Pancreas (tissue), 10 donors: ENCODE measurements at regions not wholly inside any gene's neighbourhood (a gene's known extent, or its start where the extent isn't known, plus 50 kb on each side); places are given as distances from the start of the nearest gene placed in this dataset.
"Not testable (repeated sequence)": the region's sequence is repeated elsewhere in the genome, so short reads cannot be mapped to it uniquely, and the experiment has no call there.

ENCODE experiments used
- ATAC-seq, 4 donors: fragments of 200-7000 bp; cut with Tn5 transposase; one replicate each; pipeline versions ENCODE4 v1.8.0 to v1.9.1; 2020; ENCODE audit warnings: mild to moderate bottlenecking in 4 of 4, moderate library complexity in 4 of 4
- DNase-seq, 6 donors: peaks; one replicate each; pipeline ENCODE4 v3.0.0-alpha.2; 2020
- FAIRE-seq: peaks from 2 replicates; lab custom pipeline; 2012; peaks lifted over from hg19 to GRCh38; lab: Jason Lieb, UNC
- H3K27ac ChIP-seq, 4 donors: fragments of 200-600 bp; sonication (generic); 1 replicate in 3 of 4; 2 replicates in 1 of 4; pipeline versions ENCODE4 v1.5.0 to v1.8.0; 2020
- H3K27me3 ChIP-seq, 4 donors: fragments of 200-600 bp; one replicate each; pipeline ENCODE4 v1.8.0; 2021
- H3K36me3 ChIP-seq, 3 donors: fragments of 200-600 bp; sonication (generic) in 1 of 3; one replicate each; pipeline versions ENCODE4 v1.5.0 to v1.8.0; 2020 to 2021
- H3K4me1 ChIP-seq, 3 donors: fragments of 200-600 bp; one replicate each; pipeline ENCODE4 v1.8.0; 2021
- H3K4me3 ChIP-seq, 4 donors: fragments of 200-600 bp; sonication (generic) in 2 of 4; one replicate each; pipeline versions ENCODE4 v1.5.0 to v1.8.0; 2020 to 2021
- H3K9me3 ChIP-seq, 4 donors: fragments of 200-600 bp; one replicate each; pipeline ENCODE4 v1.8.0; 2021
- WGBS, 2 donors: extraction: QIAGEN DNeasy Blood & Tissue Kit; methylation state at CpG; one replicate each; pipeline ENCODE4 v1.1.7; 2013; 5-methylcytosine and 5-hydroxymethylcytosine counted together
- intact Hi-C, 3 donors: fragments of 100-400 bp; cut with DNase I; formaldehyde crosslinking; loops; one replicate each; pipeline versions ENCODE4 v1.11.1 to v1.14.2; 2022
- TF ChIP-seq, protein P1 (sequence below), 4 donors: fragments of 200-600 bp; sonication (generic) in 3 of 4; IDR thresholded peaks; one replicate each; pipeline versions ENCODE4 v1.5.0 to v1.8.0; 2021; ENCODE audit warnings: antibody characterized with exemption in 4 of 4
- donor health status: healthy with polysubstance abuse.
- donor health status: DM: no; HTN: no; CAD: no; lungs with moderate emphysema.
- donor health status: DM: no; HTN: no; CAD: no.
- donor health status: control.
- donor health status: control.
- donor health status: Bipolar disorder and iron deficiency.
- donor health status: DM: yes; HTN: yes; CAD: no.
- donor health status: DM: no; HTN: no; CAD: no.
- donor health status: DM: no; HTN: no; CAD: no.
- donor health status: DM: yes; HTN: yes; CAD: no.

DNA sequence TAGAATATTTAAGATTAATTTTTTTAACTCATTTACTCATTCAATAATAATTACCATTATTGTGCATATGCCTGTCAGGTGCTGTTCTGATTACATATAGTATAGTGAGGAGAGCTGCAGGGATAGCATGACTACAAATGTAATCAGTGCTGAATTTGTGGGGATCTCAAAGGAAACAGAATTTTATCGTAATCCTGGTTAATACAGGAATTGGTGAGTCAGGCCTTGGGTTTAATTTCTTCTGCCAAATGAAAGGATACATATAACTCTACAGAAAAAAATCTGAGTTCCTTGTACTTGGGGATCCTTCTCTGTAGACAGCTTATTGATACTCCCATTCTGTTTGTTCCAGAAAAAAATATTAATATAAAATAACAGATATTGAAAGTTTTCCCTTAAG, 297.2 kb downstream of the GJA1 start:
- 38 to 78% methylated on average over 1 of the region's 1 CpG for WGBS, 2 donors
- TF ChIP-seq, protein P1, sequence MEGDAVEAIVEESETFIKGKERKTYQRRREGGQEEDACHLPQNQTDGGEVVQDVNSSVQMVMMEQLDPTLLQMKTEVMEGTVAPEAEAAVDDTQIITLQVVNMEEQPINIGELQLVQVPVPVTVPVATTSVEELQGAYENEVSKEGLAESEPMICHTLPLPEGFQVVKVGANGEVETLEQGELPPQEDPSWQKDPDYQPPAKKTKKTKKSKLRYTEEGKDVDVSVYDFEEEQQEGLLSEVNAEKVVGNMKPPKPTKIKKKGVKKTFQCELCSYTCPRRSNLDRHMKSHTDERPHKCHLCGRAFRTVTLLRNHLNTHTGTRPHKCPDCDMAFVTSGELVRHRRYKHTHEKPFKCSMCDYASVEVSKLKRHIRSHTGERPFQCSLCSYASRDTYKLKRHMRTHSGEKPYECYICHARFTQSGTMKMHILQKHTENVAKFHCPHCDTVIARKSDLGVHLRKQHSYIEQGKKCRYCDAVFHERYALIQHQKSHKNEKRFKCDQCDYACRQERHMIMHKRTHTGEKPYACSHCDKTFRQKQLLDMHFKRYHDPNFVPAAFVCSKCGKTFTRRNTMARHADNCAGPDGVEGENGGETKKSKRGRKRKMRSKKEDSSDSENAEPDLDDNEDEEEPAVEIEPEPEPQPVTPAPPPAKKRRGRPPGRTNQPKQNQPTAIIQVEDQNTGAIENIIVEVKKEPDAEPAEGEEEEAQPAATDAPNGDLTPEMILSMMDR (IDR thresholded peaks at IDR 0.05) = no peak
- Histone ChIP-seq H3K4me3 (no peak overlapping the region), H3K36me3 (no peaks in the 10 kb centered on the region), H3K9me3 (no peaks in the 10 kb centered on the region), H3K4me1 (no peaks in the 10 kb centered on the region), H3K27ac (no peak overlapping the region), H3K27me3 (no peaks in the 10 kb centered on the region)
- DNase-seq = no peak
- no peak for ATAC-seq
- intact Hi-C loops = no loop called here
- FAIRE-seq = no peak

DNA sequence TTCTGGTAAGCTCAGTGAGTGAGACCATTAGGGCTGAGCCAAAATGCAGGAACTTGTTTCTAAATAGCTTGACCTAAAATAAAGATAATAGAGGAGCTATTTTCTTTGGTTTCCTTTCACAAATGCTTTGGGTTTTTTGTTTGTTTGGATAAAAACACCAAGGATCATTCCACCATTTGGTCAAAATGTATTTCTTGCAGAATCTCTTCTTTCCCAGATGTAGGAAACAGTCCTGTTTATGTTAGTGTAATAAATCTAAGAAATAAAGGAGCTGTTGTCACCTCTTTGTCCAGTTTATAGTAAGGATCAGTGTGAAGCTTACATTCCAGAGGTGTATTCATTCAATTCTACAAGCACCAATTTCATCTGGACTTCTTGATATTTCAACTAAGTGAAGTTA, 297.8 kb downstream of the GJA1 start:
- Histone ChIP-seq H3K9me3 (no peaks in the 10 kb centered on the region), H3K36me3 (no peaks in the 10 kb centered on the region), H3K27me3 (no peaks in the 10 kb centered on the region), H3K27ac (no peak overlapping the region), H3K4me1 (no peaks in the 10 kb centered on the region), H3K4me3 (no peak overlapping the region)
- FAIRE-seq (no peak), DNase-seq (no peak), ATAC-seq (no peak)
- intact Hi-C loops = no loop called here
- TF ChIP-seq, protein P1 (IDR thresholded peaks at IDR 0.05) = no peak

DNA sequence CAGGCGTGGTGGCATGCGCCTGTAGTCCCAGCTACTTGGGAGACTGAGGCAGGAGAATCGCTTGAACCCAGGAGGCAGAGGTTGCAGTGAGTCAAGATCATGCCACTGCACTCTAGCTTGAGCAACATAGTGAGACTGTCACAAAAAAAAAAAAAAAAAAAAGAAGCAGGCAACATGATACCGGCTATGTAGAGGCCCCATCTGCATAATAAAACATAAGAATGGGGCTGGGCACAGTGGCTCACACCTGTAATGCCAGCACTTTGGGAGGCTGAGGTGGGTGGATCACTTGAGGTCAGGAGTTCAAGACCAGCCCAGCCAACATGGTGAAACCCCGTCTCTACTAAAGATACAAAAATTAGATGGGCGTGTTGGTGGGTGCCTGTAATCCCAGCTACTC, 304.7 kb downstream of the GJA1 start:
- H3K27ac ChIP-seq, H3K4me3 ChIP-seq, H3K9me3 ChIP-seq, DNase-seq, FAIRE-seq, H3K36me3 ChIP-seq, intact Hi-C loops, ATAC-seq, H3K4me1 ChIP-seq, H3K27me3 ChIP-seq: not testable (repeated sequence)
- 84 to 92% methylated on average over 6 of the region's 6 CpGs for WGBS, 2 donors

DNA sequence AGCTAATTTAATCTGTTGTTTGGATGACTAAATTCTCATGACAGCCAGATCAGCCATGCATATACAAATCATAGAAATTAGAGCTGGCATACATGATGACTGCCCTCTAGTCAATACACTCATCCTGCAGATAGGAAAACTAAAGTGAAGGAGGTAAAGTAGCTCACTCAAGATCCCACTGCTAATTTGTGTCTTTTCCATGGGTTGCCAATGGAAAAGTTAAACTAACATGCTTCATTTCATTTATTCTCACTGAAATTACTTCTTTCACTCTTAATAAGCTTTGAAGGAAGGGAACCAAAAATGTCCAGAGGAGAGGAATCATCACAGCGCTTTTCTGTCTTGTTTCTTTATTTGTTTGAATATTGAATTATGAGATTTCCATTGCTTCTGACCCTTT, 308.2 kb downstream of the GJA1 start:
- no peak overlapping the region for H3K27ac ChIP-seq
- no peaks in the 10 kb centered on the region for H3K9me3 ChIP-seq
- TF ChIP-seq, protein P1 (IDR thresholded peaks at IDR 0.05) = no peak
- H3K36me3 ChIP-seq = no peaks in the 10 kb centered on the region
- no peaks in the 10 kb centered on the region for H3K27me3 ChIP-seq
- DNase-seq (no peak), ATAC-seq (no peak), FAIRE-seq (no peak)
- WGBS, 2 donors = 89 to 97% methylated on average over 1 of the region's 1 CpG
- no peaks in the 10 kb centered on the region for H3K4me1 ChIP-seq
- no peak overlapping the region for H3K4me3 ChIP-seq
- intact Hi-C loops = no loop called here

DNA sequence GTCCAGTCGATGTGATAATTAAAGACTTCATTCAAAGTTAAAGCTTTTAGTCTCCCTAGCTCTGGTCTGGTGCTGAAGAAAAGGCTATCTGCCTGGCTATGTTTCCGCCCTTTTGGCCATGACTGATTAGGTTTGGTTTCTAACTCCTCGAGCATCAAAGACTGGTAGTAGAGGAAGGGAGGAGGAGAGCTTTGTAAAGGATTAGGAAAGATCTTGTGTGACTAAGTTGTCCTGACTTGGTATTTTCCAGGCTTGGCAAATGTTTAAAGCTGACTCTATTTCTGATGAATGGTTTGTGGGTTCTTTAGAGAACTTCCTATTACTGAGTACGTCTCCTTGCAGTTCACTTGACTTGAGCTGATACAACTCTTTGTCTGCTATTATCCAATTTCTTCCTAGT, 312.9 kb downstream of the GJA1 start:
- 58 to 74% methylated on average over 4 of the region's 4 CpGs for WGBS, 2 donors
- FAIRE-seq = no peak

More for the DNA sequence above, 312.9 kb downstream of the GJA1 start:
- intact Hi-C loops = no loop called here
- no peak overlapping the region for H3K27ac ChIP-seq
- H3K36me3 ChIP-seq = no peaks in the 10 kb centered on the region
- no peaks in the 10 kb centered on the region for H3K4me1 ChIP-seq
- TF ChIP-seq, protein P1 (IDR thresholded peaks at IDR 0.05) = no peak
- ATAC-seq = peak in 2 of 4 donors; percentile 27 to 37
- H3K27me3 ChIP-seq = no peaks in the 10 kb centered on the region
- no peaks in the 10 kb centered on the region for H3K9me3 ChIP-seq
- no peak for DNase-seq
- H3K4me3 ChIP-seq = no peak overlapping the region
